GM18517 (cell line): ENCODE measurements at regions not wholly inside any gene's neighbourhood (a gene's known extent, or its start where the extent isn't known, plus 50 kb on each side); places are given as distances from the start of the nearest gene placed in this dataset.

Source experiments
- ATAC-seq: cut with Tn5 transposase; IDR thresholded peaks from one replicate; pipeline ENCODE4 v1.9.1; 2021; ENCODE audit warnings: mild to moderate bottlenecking, moderate library complexity; ENCODE audit not compliant: unreplicated experiment

DNA sequence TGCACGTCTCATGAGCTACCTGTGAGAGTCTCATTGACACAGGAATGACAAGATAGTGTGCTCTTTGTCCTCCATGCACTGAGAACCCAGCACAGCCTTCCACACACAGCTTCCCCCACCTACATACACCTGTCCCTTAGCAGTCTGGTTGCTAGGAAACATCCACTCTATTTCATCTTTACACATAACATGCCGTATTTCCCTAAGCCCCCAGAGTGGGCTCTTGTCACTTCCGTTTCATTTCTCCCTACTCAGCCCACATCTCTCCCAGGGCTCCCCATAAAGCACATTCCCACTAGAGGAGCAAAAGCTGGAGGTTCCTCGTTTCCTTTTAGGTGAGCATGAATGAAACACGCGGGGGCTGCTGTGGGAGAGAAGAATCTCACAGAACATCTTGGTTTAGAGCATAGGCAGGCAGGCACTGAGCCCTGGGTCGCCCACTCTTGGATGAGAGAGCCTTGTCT is 137.1 kb downstream of the ETS2 start:
- no peak for ATAC-seq

DNA sequence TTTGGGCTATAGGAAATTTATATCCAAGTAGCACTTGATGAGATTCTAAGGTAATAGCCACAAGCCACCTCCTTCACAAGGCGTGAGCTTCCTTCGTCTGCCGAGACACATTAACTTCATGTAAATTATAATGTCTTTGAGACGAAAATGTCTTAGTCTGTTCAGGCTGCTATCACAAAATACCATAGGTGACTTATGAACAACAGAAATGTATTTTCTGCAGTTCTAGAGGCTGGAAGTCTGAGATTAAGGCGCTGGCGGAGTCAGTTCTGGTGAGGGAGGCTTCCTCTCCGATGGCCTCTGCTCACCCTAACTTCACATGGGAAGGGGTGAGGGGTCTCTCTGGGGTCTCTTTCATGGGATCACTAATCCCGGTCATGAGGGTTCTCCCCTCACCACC is 133.0 kb downstream of the ETS2 start:
- no peak for ATAC-seq

DNA sequence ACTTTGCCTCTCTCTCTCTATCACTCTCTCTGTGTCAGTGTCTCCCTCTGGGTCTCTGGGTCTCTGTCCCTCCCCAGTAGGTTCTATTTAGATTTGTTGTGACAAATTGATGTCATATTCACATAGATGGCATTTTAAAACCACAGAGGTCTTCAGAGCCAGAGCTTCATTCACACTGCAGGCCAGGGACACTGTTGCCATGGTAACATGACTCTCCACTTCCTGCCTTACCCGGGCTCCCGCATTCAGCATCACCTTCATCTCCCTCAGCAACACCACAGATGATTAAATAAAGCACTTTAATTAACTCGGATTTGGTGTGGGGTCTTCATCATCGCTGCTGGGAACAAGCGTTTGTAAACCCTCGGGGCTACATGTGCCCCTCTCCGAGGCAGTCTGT is 132.6 kb downstream of the ETS2 start:
- ATAC-seq = no peak

DNA sequence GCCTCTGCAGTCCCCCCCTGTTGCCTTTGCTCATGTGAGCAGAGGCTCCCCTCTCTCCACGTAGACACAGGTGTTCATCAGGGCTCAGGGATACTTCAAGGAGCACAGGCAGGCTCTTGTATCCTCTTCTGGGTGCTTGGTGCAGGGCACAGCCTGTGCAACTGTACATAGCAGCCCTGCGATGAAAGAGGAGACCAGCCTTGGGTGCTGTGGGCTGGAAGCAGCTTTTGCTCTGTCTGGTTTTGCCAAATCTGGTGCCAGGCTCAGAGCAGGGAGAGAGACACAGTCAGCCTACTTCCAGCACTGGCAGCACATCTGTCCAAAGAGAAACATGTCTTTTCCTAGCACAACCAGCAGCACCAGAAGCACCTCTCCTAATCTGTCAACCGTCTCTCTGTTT is 132.1 kb downstream of the ETS2 start:
- ATAC-seq = no peak

DNA sequence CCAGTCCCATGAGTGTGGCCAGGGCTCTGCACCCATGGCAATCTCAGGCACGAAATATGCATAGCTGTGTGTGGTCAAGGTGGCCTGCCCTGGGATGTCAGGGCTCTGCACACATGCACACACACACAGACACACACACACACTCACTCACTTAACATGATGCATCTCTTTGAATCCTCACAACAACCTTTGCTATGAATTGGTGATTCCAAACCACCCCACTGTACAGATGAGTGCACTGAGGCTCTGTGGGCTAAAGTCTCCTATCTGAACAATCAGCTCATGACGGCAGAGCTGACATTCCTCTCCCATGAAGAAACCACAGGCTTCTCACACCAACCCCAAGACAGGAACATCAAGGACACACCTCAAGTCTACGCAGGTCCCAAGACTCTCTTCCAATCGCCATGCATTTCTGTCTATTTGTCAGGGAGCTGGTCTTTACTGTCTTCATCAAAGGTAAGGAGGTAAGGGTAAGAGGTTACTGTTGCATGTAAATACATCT is 131.6 kb downstream of the ETS2 start:
- no peak for ATAC-seq

DNA sequence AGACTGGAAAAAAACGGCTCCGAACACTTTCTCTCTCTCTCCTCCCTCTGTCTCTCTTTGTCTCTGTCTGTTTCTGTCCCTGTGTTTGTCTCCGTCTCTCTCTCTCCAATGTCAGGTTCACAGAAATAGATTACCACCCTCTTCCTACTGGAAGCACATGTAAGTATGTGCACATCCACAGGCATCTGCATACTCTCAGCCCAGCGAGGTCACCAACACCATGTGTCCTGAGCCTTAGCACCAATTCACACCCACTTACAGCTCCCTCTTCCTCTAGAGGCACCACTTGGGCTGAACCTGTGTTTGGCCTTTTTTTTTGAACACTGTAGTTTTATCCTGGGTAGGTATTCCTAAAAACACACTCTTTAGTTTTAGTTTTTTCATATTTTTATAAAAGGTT is 130.5 kb downstream of the ETS2 start:
- no peak for ATAC-seq

DNA sequence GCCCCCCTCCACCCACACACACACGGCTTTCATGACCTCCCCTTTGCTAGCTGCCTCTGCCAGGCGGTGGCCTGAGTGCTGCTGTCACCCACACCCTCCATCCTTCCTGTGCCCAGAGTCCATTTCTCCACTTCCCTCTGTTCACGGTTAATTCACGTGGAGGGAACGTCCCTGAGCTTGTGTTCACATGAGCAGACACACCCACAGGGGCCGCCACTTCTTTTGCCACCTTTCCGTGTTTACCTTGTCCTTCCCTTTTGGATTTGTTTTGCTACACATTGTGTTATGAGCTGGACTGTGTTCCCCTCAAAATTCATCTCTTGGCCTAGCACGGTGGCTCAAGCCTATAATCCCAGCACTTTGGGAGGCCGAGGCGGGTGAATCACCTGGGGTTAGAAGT is 128.0 kb downstream of the ETS2 start:
- ATAC-seq = no peak

DNA sequence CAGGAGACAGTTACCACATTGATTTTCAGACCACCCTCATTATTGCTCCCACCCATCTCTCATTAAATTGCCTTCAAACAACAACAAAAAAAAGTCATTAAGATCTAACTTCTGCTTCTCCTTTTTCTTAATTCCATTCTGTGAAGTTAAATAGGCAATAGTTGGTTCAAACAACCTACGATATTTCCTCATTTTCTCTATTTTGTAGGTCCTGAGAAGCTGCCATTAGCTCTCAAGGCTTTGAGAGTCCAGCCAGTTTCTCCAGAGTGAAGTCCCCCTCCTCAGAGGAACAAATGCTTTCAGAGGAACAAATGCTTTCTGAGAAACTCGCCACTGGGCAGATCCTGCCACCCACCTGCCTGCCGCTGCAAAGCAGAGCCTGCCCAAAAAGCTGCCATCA is 125.6 kb downstream of the ETS2 start:
- ATAC-seq = no peak

DNA sequence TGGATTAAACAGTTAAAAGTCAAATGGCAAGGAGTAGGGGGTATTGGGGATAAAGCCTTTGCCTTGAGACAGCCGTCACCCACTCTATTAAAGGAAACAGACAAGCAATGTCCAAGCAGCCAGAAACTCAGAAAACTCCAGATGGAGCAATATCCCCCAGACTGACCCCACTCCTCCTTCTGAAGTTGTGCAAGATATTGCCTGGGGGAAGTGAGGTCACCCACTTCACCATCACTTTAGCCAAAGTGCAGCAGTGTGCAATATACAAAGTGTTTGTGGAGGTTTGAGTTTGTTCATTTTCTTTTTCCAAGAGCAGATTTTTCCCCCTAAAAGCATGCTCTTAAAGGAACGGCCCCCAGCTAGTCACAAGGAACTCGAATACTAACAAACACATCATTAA is 125.1 kb downstream of the ETS2 start:
- ATAC-seq = no peak

DNA sequence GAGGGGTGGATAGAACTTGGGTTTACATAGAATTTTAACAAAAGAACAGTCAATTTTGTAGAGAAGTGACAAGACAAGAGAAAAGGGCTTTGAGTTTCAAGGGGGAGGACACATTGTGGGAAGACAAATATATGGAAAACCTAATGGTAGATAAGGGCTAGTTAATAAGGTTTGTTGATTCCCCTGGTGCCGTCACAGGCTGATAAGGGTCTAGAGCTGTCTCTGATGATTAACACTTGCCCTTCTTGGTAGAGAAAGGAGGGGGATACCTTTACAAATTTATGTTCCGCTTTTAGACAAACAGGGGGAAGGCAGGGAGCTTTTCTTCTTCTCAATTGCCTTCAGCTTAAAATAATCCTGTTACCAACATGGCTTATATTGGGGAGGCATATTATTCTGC is 124.3 kb downstream of the ETS2 start:
- no peak for ATAC-seq

DNA sequence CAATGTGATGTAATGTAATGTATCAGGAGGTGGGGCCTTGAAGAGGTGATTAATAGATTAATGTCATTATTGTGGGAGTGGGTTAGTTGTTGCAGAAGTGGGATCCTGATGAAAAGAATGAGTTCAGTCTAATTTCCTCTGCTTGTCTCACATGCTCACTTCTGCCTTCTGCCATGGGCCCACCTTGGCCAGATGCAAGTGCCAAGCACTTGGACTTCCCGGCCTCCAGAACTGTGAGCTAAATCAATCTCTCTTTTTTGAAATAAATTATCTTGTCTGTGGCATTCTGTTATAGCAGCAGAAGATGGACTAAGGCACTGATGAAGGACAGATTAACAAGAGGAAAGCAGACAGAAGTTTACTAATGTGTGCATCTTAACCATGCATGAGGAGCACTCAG is 123.9 kb downstream of the ETS2 start:
- ATAC-seq = no peak

DNA sequence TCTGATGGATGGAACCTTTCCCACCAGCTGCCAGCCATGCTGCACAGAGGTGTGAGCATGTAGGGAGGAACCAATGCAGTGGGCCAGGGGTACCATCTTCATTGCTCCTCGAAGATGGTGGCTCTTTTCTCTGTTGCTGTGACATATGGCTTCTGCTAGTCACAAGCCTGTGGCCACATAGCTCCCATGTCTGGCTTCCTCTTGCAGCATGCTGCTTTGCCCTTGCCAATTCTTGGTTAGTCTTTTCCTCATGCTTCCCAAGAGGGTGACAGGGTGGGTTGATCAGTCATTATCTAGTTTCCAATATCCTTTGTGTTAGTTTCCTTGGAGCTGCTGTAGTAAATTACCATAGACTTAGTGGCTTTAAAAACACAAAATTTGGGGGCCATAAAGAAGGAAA is 123.4 kb downstream of the ETS2 start:
- ATAC-seq = no peak

DNA sequence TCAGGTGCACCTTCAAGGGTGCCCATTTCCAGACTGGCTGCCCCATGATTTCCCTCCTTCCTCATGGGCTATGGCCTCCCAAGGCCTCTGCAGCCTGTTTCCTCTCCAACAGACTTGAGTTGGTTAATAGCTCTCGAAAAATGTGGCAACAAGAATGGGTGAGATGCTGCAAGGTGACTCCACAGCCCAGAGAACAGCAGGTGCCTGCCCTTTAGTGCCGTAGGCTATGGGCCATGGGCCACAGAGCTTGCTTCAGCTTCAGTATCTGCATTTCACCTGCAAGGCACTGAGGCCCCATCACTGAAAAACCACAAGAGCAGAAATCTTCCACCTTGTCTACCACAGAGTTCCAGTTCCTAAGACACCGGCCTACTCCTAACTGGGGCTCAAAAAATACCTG is 122.0 kb downstream of the ETS2 start:
- no peak for ATAC-seq

DNA sequence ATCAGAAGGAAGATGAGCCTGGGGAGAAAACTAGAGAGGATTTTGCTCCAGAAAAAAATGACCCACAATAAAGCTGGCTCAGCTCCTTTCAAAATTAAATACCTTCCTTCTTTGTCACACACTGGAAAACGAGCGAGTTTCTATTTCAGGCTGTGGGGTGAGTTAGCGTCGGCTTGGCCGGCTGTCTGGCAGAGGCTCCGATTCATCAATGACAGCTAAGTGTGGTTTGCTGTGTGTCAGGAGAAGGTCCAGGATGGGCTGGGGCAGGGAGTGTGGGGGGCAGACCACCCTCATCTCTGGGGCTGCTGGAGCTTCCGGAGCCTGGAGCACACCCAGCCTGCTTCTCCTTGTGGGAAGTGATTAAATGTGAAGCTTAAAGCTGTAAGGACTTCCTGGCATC is 120.2 kb downstream of the ETS2 start:
- no peak for ATAC-seq

DNA sequence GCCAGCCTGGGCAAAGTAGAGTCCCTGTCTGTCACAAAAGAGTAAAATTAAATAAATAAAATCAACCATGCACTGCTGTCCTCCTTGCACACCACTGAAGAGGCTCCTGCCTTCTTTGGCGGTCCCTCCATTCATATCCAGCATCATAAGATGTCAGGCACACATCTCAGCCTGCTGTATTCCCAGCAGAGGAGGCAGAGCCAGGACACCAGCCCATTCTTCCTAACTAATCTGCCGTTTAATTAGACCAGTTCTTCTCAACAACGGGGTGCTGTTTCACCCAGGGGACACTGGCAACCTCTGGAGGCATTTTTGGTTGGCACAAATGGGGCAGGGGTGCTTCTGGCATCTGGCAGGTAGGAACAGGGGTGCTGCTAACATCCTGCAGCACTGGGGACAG is 119.7 kb downstream of the ETS2 start:
- no peak for ATAC-seq

DNA sequence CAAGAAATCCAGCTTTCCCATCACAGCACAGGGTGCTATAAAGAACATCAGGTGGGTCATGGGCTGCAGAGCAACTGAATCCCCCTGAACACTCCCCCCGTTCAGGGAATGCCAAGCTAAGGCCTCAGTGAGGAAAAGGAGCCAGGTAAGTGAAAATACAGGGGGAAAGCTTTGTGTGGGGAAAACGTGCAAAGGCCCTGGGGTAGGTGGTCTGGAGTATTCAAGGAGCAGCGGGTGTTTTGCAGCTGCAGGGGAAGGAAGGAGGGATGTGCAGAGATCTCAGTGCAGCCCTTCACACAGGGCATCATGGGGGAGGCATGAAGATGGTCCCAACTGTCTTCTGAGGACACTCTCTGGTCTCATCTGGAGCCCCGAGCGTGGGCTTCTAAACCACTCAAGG is 119.2 kb downstream of the ETS2 start:
- no peak for ATAC-seq

DNA sequence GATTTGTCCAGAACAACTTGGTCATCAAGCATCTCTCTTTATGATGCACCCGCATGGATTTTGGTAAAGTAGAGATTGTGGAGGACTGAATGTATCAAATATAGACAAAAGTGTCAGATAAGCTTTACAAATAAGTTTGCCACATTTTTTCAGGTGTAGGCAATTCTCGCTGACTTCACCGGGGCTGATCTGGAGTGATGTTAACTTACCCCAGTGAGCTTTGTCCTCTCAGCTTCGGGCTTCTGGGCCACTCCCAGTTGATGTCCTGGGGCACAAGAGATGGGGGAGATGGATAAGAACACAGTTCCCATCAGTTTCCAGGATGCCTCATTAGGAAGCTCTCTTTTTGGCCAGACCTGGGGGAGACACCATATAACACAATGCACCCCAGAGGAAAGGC is 117.7 kb downstream of the ETS2 start:
- ATAC-seq = no peak

DNA sequence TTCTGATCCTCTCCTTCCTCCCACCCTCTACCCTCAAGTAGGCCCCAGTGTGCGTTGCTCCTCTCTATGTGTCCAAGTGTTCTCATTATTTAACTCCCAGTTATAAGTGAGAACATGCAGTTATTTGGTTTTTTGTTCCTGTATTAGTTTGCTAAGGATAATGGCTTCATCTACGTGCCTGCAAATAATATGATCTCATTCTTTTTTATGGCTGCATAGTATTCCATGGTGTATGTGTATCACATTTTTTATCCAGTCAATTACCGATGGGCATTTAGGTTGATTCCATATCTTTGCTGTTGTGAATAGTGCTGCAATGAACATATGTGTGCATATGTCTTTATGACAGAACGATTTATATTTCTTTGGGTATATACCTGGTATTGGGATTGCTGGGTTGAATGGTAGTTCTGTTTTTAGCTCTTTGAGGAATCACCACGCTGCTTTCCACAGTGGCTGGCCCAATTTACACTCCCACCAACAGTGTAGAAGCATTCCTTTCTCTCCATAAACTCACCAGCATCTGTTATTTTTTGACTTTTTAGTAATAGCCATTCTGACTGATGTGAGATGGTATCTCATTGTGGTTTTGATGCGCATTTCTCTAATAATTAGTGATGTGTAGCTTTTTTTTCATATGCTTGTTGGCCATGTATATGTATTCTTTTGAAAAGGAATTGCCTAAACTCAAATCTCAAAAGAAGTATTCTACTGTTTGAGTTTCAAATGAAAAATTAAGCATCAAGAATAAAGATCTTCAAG is 116.9 kb downstream of the ETS2 start:
- ATAC-seq = no peak

DNA sequence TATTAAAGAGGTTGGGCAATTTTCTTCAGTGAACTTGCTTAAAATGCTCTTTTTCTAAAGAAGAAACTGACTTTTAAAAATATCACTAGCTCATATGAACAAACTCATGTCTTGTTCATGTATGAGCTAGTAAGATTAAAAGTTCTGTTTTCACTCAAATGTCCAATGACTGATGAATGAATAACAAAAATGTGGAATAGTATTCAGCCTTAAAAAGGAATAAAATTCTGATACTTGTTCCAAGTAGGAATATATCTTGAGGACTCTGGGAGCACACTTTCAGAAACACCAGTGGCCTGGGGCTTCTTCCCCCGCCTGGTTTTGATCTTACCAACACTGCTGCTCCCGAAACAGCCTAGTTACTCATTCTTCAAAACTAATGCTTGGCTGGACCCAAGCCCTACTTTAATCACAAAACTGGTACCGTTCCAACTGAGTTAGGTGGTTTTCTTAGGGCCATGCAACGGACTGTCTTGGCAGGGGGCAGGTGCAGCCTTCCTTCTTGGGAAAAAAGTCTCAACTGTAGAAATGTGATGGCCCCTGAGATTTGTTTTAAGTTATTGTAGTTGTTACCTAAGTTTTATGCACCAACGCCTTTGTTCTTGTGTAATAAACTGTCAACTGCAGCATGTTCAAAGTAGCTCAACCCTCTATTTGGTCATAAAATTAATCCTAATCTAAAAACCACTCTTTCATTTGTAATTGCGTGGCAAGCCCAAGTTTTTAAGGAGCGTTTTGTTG is 116.0 kb downstream of the ETS2 start:
- ATAC-seq = no peak

DNA sequence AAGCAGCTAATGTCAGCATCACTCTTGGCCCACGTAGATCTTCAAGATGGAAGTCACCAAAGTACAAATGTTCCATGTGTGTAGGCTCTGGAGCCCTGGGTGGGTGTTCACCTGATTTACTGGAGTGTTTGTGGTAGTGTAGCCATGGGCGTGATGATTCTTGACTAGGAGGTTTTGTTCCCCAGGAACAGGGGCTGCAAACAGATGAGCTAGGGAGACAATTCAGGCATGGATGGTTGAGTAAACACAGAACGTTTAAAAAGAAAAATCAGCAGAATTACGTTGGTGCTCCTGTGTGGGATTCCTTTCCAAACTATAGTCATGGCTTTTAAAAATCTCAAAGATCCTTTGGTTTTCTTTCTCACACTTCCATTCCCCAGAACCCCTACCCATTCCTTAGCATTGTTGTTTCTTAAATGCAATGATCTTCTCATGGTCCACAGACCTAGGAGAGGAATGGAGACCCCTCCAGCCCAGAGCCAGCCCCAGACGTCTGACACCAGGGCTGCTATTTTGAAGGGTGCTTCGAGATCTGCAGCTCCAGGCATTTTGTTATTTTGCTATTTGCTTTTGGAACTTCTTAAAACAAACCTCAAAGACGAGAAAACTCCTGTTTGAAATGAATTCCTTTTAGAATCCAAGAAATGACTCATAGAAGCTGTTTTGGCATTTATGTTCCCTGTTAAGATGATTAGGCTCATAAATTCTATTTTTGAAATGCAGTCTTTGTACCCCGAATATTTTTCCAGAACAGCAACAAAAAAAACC is 115.1 kb downstream of the ETS2 start:
- ATAC-seq = no peak

DNA sequence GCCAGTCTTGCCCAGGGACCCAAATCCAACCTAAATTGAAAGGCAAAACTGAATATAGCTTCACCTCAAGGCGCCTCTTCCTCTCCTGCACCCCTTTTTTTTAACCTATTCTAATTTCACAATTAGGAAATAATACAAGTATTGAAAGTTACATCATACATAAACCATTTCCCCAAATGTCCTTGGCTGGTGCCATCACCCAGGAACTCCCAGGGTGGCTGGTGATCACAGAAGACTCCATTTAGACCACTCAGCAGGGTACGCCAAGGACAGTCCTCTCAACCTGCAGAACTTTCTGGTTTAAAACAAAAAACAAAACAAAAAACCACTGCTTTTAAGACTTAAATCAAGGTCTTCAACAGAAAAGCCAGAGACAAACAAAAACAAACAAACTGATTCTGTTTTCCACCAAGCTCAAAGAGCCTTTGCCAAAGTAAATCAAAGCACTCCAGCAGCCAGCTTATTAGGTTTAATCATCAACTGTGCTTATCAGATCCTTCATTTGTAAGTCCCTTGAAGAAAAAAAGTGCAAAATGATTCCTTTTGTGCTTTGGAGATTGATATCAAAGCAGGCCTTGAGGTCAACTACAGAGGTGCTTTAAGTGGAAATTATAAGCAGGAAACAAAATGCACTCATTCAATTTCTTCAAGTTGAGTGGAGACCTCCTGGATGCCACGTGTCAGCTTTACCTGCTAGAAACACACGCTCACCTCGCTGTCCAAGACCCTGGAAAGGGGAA is 113.0 kb downstream of the ETS2 start:
- no peak for ATAC-seq
